BE2C (cell line): ENCODE measurements at regions not wholly inside any gene's neighbourhood (a gene's known extent, or its start where the extent isn't known, plus 50 kb on each side); places are given as distances from the start of the nearest gene placed in this dataset.

Experiments used
- DNase-seq: peaks from one replicate; pipeline ENCODE4 v3.0.0-alpha.2; 2020
- H3K27me3 ChIP-seq: fragments of 250-450 bp; sonication (Bioruptor Pico); 2 replicates; pipeline ENCODE4 v1.5.1; 2020; ENCODE audit warnings: mild to moderate bottlenecking
- H3K36me3 ChIP-seq: fragments of 250-450 bp; sonication (Bioruptor Pico); 2 replicates; pipeline ENCODE4 v1.5.1; 2020; ENCODE audit warnings: mild to moderate bottlenecking
- H3K4me1 ChIP-seq: fragments of 250-450 bp; sonication (Bioruptor Pico); 2 replicates; pipeline ENCODE4 v1.5.1; 2020
- H3K4me3 ChIP-seq: 2 replicates; pipeline ENCODE4 v1.5.1; 2011; ENCODE audit warnings: low read depth, low read length
- H3K9me3 ChIP-seq: fragments of 250-450 bp; sonication (Bioruptor Pico); 2 replicates; pipeline ENCODE4 v1.5.1; 2020
- TF ChIP-seq, protein P1 (sequence below): IDR thresholded peaks from 2 replicates; pipeline ENCODE4 v1.5.1; 2012; ENCODE audit warnings: mild to moderate bottlenecking, low read depth, low read length

DNA sequence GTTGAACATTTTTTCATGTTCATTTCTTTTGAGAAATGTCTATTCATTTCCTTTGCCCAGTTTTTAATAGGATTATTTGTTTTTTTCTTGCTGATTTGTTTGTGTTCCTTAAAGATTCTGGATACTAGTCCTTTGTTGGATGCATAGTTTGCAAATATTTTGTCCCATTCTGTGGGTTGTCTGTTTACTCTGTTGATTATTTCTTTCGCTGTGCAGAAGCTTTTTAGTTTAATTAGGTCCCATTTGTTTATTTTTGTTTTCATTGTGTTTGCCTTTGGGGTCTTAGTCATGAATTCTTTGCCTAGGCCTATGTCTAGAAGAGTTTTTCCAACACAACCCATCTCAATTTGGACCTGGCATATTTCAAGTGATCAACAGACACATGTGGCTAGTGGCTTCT, 116.1 kb upstream of the GALNT2 start:
- Histone ChIP-seq H3K9me3 (no peaks in the 10 kb centered on the region), H3K27me3 (no peaks in the 10 kb centered on the region), H3K4me3 (no peak overlapping the region), H3K4me1 (no peaks in the 10 kb centered on the region), H3K36me3 (no peaks in the 10 kb centered on the region)
- DNase-seq: no peak
- TF ChIP-seq, protein P1, sequence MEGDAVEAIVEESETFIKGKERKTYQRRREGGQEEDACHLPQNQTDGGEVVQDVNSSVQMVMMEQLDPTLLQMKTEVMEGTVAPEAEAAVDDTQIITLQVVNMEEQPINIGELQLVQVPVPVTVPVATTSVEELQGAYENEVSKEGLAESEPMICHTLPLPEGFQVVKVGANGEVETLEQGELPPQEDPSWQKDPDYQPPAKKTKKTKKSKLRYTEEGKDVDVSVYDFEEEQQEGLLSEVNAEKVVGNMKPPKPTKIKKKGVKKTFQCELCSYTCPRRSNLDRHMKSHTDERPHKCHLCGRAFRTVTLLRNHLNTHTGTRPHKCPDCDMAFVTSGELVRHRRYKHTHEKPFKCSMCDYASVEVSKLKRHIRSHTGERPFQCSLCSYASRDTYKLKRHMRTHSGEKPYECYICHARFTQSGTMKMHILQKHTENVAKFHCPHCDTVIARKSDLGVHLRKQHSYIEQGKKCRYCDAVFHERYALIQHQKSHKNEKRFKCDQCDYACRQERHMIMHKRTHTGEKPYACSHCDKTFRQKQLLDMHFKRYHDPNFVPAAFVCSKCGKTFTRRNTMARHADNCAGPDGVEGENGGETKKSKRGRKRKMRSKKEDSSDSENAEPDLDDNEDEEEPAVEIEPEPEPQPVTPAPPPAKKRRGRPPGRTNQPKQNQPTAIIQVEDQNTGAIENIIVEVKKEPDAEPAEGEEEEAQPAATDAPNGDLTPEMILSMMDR: no peak

DNA sequence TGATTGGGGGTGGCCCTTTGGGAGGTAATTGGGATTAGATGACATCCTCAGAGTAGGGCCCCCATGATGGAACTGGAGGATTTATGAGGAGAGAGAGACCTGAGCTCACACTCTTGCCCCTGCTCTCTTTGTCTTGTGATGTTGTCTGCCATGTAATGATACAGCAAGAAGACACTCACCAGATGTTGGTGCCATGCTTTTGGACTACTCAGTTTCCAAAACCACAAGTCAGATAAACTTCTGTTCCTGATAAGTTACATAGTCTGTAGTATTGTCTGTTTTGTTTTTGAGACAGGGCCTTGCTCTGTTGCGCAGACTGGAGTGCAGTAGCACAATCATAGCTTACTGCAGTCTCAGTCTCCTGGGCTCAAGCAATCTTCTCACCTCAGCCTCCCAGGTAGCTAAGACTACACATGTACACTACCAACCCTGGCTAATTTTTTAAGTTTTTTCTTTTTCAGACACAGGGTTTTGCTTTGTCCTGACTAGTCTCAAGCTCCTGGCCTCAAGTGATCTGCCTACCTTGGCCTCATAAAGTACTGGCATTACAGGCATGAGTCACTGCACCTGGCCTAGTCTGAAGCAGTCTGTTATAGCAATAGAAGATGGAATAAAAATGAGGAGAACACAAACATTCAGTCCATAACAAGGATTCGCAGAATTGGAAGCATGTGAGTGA, 115.0 kb upstream of the GALNT2 start:
- Histone ChIP-seq H3K36me3 (no peaks in the 10 kb centered on the region), H3K27me3 (no peaks in the 10 kb centered on the region), H3K9me3 (no peaks in the 10 kb centered on the region), H3K4me1 (no peaks in the 10 kb centered on the region), H3K4me3 (no peak overlapping the region)
- no peak for DNase-seq
- TF ChIP-seq, protein P1: no peak

DNA sequence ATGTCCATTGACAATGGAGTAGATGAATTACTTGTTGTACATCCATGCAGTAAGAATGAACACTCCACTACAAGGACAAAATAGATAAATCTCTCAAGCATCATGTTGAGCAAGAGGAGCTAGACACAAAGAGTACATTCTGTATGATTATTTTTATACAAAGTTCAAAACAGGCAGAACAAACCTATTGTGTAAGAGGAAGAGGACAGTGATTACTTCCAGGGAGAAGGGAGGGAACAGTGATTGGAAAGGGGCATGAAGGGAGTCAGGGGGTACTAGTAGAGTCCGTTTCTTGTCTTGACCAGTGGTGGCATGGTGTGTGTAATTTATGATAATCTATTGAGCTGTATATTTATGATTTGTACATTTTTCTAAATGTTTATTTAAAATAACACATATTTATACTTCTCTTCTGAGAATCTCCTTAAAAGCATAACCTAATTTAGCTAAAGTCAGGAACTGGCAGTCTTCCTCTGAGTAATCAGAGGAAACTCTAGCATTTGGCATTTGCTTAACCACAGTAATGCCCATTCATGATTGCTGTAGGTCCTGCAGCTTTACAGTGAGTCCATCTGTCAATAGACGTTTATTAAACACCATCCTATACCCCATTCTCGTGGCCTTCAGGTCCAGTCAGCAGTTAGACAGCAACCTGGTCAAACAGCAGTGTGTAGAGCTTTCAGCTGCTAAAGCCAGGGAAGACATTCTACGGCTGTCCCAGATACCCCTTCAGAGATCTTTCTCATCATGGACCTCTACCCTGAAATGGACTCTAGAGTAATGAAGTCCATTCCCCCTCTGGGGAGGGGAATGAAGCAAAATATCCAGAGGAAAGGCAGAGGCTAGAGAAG, 114.1 kb upstream of the GALNT2 start:
- TF ChIP-seq, protein P1: no peak
- Histone ChIP-seq H3K9me3 (no peaks in the 10 kb centered on the region), H3K4me1 (no peaks in the 10 kb centered on the region), H3K36me3 (no peaks in the 10 kb centered on the region), H3K27me3 (no peaks in the 10 kb centered on the region), H3K4me3 (no peak overlapping the region)
- DNase-seq: no peak

DNA sequence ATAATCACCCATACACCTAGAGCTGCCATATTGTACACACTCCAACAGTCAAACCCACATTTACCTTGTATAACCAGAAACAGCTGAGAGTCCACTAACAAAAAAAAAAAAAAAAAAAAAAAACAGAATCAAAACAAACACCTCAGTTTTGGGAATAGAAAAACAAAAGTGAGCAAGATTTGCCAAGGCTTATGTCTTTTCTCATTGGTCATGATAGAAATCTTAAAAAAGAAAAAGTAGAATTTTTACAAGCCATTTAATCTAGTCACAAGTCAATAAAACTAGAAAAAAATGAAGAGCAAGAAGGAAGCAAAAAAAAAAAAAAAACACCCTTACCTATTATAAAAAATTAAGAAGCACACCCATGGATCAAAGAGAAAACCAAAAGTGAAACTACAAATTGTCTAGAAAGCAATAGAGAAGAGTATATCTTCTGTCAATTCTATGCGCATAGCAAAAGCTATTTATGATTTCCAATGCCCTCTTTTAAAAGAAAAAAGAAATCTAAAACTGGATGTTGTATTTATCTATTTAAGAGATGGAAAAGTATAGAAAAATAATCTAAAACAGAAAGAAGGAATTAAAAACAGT, 113.2 kb upstream of the GALNT2 start:
- TF ChIP-seq, protein P1: no peak
- no peak for DNase-seq
- H3K36me3 ChIP-seq: no peaks in the 10 kb centered on the region
- H3K9me3 ChIP-seq: no peaks in the 10 kb centered on the region
- H3K4me3 ChIP-seq: no peak overlapping the region
- no peaks in the 10 kb centered on the region for H3K4me1 ChIP-seq
- no peaks in the 10 kb centered on the region for H3K27me3 ChIP-seq

DNA sequence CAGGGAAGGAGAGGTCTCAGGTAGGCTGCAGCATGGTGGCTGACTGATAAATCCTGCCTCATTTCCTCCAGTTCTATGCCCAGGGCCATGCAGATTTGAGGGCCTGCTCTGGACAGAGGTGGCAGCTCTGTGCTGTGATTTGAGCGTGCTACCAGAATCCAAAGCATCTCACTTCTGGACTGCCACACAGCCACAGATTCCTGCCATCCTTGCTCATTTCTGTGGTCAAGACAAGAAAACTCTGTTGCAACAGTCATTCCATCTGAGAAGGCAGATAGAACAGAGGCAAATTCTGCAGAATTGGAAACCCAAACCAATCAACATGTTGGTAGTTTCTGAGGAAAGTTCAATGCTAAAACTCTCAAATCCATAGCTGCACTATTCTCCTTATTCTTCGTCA, 102.8 kb upstream of the GALNT2 start:
- H3K36me3 ChIP-seq: no peaks in the 10 kb centered on the region

More for the DNA sequence above, 102.8 kb upstream of the GALNT2 start:
- no peaks in the 10 kb centered on the region for H3K4me1 ChIP-seq
- no peak overlapping the region for H3K4me3 ChIP-seq
- no peaks in the 10 kb centered on the region for H3K9me3 ChIP-seq
- H3K27me3 ChIP-seq: no peaks in the 10 kb centered on the region
- DNase-seq: no peak
- TF ChIP-seq, protein P1: no peak
